Breast epithelium (tissue), 3 donors: ENCODE measurements at regions not wholly inside any gene's neighbourhood (a gene's known extent, or its start where the extent isn't known, plus 50 kb on each side); places are given as distances from the start of the nearest gene placed in this dataset.

Experiments
- POLR2AphosphoS5 ChIP-seq, 3 donors: sonication (generic); formaldehyde crosslinking; IDR thresholded peaks; one replicate each; pipeline ENCODE4 v1.6.1; 2017; ENCODE audit warnings: antibody characterized with exemption in 3 of 3
- TF ChIP-seq, protein P1 (sequence below), 3 donors: fragments of 450-650 bp; IDR thresholded peaks; one replicate each; pipeline ENCODE4 v1.5.1; 2016 to 2017; ENCODE audit warnings: antibody characterized with exemption in 3 of 3, mild to moderate bottlenecking in 3 of 3, moderate library complexity in 3 of 3

DNA sequence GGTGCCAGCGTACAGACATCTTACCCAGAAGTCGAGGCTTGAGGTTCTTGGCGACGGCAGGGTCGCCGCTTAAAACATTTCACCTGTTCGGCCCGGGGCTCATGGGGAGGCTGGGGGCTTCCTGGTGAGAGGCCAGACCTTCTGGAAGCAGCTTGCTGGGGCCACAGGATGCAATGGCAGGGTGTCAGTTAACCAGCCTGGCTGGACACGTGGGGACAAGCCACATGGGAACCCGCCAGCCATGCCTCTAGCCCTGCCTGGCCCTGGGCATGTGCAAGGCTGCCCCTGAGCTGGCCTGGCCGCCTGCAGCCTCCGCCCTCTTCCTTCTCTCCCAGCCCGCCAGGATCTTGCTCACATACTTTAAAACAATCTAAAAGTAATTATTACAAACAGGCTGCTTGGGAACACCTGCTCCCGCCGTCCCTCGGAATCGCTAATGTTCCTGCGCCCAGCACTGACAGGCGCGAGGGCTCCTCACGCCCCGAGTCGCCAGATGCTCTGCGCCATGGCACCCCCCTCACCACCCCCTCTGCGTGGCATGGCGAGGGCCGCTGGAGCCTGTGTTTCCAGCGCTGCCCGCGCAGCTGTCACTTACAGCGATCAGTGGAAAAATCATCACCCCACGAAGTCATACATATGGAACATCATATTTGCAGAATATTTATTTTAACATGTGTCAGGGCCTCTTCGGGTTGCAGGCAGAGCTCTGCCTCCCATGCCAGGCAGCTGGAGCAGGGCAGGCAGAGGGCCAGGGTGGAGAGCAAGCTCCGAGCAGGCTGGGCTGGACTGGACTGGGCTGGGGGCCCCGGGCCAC lies 188.7 kb upstream of the GSE1 start:
- no peak for TF ChIP-seq POLR2AphosphoS5 (IDR thresholded peaks at IDR 0.05)
- TF ChIP-seq, protein P1, sequence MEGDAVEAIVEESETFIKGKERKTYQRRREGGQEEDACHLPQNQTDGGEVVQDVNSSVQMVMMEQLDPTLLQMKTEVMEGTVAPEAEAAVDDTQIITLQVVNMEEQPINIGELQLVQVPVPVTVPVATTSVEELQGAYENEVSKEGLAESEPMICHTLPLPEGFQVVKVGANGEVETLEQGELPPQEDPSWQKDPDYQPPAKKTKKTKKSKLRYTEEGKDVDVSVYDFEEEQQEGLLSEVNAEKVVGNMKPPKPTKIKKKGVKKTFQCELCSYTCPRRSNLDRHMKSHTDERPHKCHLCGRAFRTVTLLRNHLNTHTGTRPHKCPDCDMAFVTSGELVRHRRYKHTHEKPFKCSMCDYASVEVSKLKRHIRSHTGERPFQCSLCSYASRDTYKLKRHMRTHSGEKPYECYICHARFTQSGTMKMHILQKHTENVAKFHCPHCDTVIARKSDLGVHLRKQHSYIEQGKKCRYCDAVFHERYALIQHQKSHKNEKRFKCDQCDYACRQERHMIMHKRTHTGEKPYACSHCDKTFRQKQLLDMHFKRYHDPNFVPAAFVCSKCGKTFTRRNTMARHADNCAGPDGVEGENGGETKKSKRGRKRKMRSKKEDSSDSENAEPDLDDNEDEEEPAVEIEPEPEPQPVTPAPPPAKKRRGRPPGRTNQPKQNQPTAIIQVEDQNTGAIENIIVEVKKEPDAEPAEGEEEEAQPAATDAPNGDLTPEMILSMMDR (IDR thresholded peaks at IDR 0.05): no peak
